DND-41 (cell line): ENCODE measurements at regions not wholly inside any gene's neighbourhood (a gene's known extent, or its start where the extent isn't known, plus 50 kb on each side); places are given as distances from the start of the nearest gene placed in this dataset.

Experiments used
- ATAC-seq: fragments of 200-7000 bp; cut with Tn5 transposase; 3 replicates; pipeline ENCODE4 v1.9.1; 2021; ENCODE audit warnings: low read depth; ENCODE audit not compliant: insufficient read depth
- DNase-seq: peaks from one replicate; pipeline ENCODE4 v3.0.0-alpha.2; 2020
- H2AFZ ChIP-seq: 2 replicates; pipeline ENCODE4 v1.6.0; 2012; ENCODE audit warnings: low read depth, low read length
- H3K27ac ChIP-seq: 2 replicates; pipeline ENCODE4 v1.5.1; 2012; ENCODE audit warnings: low read length, inconsistent platforms
- H3K27me3 ChIP-seq: fragments of 200-600 bp; sonication (generic); 2 replicates; pipeline ENCODE4 v1.6.0; 2012; ENCODE audit warnings: low read length, mild to moderate bottlenecking, inconsistent platforms; ENCODE audit not compliant: insufficient read depth, poor library complexity
- H3K36me3 ChIP-seq: 2 replicates; pipeline ENCODE4 v1.5.1; 2012; ENCODE audit warnings: low read length, inconsistent platforms; ENCODE audit not compliant: insufficient read depth
- H3K4me1 ChIP-seq: 2 replicates; pipeline ENCODE4 v1.5.1; 2012; ENCODE audit warnings: mild to moderate bottlenecking, low read length; ENCODE audit not compliant: insufficient read depth
- H3K4me2 ChIP-seq: 2 replicates; pipeline ENCODE4 v1.6.0; 2012; ENCODE audit warnings: mild to moderate bottlenecking, moderate library complexity, low read length, inconsistent platforms; ENCODE audit not compliant: insufficient read depth
- H3K4me3 ChIP-seq, 2 experiments: fragments of 200-600 bp in 1 of 2; shearing (Covaris generic) in 1 of 2; 2 replicates each; pipeline ENCODE4 v1.5.1; 2012 to 2016; ENCODE audit warnings: inconsistent platforms in 2 of 2, low read length in 2 of 2, mild to moderate bottlenecking in 2 of 2, low read depth in 1 of 2, moderate library complexity in 1 of 2
- H3K79me2 ChIP-seq: 2 replicates; pipeline ENCODE4 v1.6.0; 2012; ENCODE audit warnings: low read length, inconsistent platforms; ENCODE audit not compliant: insufficient read depth
- H3K9ac ChIP-seq: 2 replicates; pipeline ENCODE4 v1.6.0; 2012; ENCODE audit warnings: low read depth, mild to moderate bottlenecking, inconsistent platforms, low read length, moderate library complexity
- H3K9me3 ChIP-seq: 2 replicates; pipeline ENCODE4 v1.5.1; 2012; ENCODE audit warnings: low read length, moderate library complexity, mild to moderate bottlenecking, inconsistent platforms; ENCODE audit not compliant: insufficient read depth, severe bottlenecking
- H4K20me1 ChIP-seq: 2 replicates; pipeline ENCODE4 v1.6.0; 2012; ENCODE audit warnings: low read length; ENCODE audit not compliant: insufficient read depth
- CTCF ChIP-seq: IDR thresholded peaks from 2 replicates; pipeline ENCODE4 v1.5.1; 2012; ENCODE audit warnings: borderline replicate concordance, low read length, moderate library complexity, mild to moderate bottlenecking; ENCODE audit not compliant: poor library complexity, severe bottlenecking; ENCODE audit errors: extremely low read depth
- EZH2 ChIP-seq: IDR thresholded peaks from 3 replicates; pipeline ENCODE4 v1.6.1; 2012; ENCODE audit warnings: borderline replicate concordance, low read depth, mild to moderate bottlenecking, moderate library complexity, low read length, inconsistent platforms; ENCODE audit not compliant: severe bottlenecking

- no peak overlapping the region for H3K4me2 ChIP-seq
- no peak overlapping the region for H3K9ac ChIP-seq
- no peaks in the 10 kb centered on the region for H3K9me3 ChIP-seq
- H3K4me3 ChIP-seq: no peak overlapping the region
- TF ChIP-seq EZH2 (no peak), CTCF (no peak)
- H4K20me1 ChIP-seq: no peaks in the 10 kb centered on the region
- no peaks in the 10 kb centered on the region for H3K4me1 ChIP-seq
- no peaks in the 10 kb centered on the region for H3K79me2 ChIP-seq
- no peaks in the 10 kb centered on the region for H3K27me3 ChIP-seq
- no peak overlapping the region for H2AFZ ChIP-seq
- no peak for ATAC-seq
- no peaks in the 10 kb centered on the region for H3K36me3 ChIP-seq
- DNase-seq: no peak
- H3K27ac ChIP-seq: no peak overlapping the region
These were observed 927.1 kb downstream of the NR2F1-AS1 start for GRCh38 chr5:92653730-92654461.

- H3K9me3 ChIP-seq: no peaks in the 10 kb centered on the region
- DNase-seq: no peak
- H2AFZ ChIP-seq: no peak overlapping the region
- no peaks in the 10 kb centered on the region for H3K27me3 ChIP-seq
- no peak overlapping the region for H3K4me3 ChIP-seq
- H3K79me2 ChIP-seq: no peaks in the 10 kb centered on the region
- no peaks in the 10 kb centered on the region for H3K36me3 ChIP-seq
- no peak overlapping the region for H3K9ac ChIP-seq
- no peak for ATAC-seq
- TF ChIP-seq EZH2: no peak
- TF ChIP-seq CTCF: no peak
- no peak overlapping the region for H3K4me2 ChIP-seq
- H3K4me1 ChIP-seq: no peaks in the 10 kb centered on the region
- no peaks in the 10 kb centered on the region for H4K20me1 ChIP-seq
- H3K27ac ChIP-seq: no peak overlapping the region
These were observed 928.3 kb downstream of the NR2F1-AS1 start for GRCh38 chr5:92652756-92653155.

- Histone ChIP-seq H3K4me2 (no peak overlapping the region), H3K79me2 (no peaks in the 10 kb centered on the region), H3K4me1 (no peaks in the 10 kb centered on the region), H4K20me1 (no peaks in the 10 kb centered on the region), H2AFZ (no peak overlapping the region), H3K9me3 (no peaks in the 10 kb centered on the region), H3K27ac (no peak overlapping the region), H3K9ac (no peak overlapping the region), H3K36me3 (no peaks in the 10 kb centered on the region), H3K27me3 (no peaks in the 10 kb centered on the region), H3K4me3 (no peak overlapping the region)
- no peak for ATAC-seq
- TF ChIP-seq EZH2 (no peak), CTCF (no peak)
- DNase-seq: no peak
These were observed 936.6 kb downstream of the NR2F1-AS1 start for GRCh38 chr5:92644266-92644886.
